ENCODE measurements at regions not wholly inside any gene's neighbourhood (a gene's known extent, or its start where the extent isn't known, plus 50 kb on each side); places are given as distances from the start of the nearest gene placed in this dataset.

DNA sequence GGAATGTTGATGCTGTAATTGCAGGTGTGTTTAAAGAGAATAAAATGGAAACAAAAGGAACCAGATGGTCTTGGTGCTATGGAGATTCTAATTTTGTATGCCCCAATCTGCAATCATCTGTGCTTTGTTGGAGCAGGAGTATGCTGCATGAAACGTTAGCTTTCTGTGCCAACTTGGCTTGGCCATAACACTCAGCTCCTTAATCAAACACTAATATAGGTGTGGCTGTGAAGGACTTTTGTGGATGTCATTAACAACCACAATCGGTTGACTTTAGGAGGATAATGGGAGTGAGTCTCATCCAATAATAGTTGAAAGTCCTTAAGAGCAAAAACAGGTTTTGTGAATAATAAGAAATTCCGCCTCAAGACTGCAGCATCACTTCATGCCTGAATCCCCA is 399.2 kb downstream of the NLGN4X start:
- DNase-seq = no peak
- ATAC-seq (replicated peaks) = no peak
- Mint-ChIP-seq H3K4me3 (no peak overlapping the region), H3K27ac (no peak overlapping the region), H3K36me3 (no peaks in the 10 kb centered on the region), H3K4me1 (no peaks in the 10 kb centered on the region), H3K9me3 (peaks cover 0 to 4% of the 10 kb centered on the region in 2 donors), H3K27me3 (no peaks in the 10 kb centered on the region)

DNA sequence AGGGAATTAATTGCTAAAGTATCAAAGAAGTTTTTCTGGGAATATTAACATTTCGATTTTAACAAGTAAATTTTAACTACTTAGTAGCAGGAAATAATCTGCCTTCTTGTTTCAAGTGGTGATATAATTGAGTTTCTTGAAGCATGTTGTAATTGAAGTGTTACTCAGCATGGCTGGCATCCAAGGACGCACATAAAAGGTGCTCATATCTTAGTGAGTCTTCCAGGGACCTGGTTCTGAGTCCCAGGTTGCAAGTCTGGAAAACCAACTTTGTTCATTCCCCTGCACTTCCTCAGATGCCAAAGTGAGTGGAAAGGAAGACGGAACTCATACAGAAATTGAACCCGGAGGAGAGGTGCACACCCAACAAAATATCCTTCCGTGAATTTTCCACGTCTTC is 399.6 kb downstream of the NLGN4X start:
- Mint-ChIP-seq H3K4me3 (no peak overlapping the region), H3K36me3 (no peaks in the 10 kb centered on the region), H3K4me1 (no peaks in the 10 kb centered on the region), H3K27ac (no peak overlapping the region), H3K9me3 (peaks cover 0 to 4% of the 10 kb centered on the region in 2 donors), H3K27me3 (no peaks in the 10 kb centered on the region)
- ATAC-seq (replicated peaks) (no peak), DNase-seq (no peak)

DNA sequence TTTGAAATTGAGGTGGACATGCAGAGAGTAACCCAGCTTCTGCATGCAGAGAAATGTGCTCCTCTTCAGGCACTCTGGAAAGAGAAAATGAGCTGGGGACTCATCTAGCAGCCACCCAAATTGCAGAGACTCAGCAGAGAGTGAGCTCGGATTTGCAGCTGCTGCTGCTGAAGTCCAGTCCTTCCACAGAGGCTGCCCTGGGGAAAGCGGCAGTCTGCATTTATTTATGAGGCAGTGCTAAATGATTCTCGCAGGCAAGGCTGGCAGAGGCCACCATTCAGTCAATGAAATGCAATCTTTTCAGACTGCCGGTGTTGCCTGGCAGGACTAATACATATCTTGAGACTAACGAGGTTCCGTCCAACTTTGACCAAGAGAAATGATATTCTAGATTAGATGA is 404.8 kb downstream of the NLGN4X start:
- H3K27ac Mint-ChIP-seq = no peak overlapping the region
- H3K36me3 Mint-ChIP-seq = no peaks in the 10 kb centered on the region
- H3K4me1 Mint-ChIP-seq = no peaks in the 10 kb centered on the region
- H3K27me3 Mint-ChIP-seq = no peaks in the 10 kb centered on the region
- H3K9me3 Mint-ChIP-seq = peaks cover 0 to 3% of the 10 kb centered on the region in 2 donors
- H3K4me3 Mint-ChIP-seq = no peak overlapping the region
- ATAC-seq (replicated peaks) = no peak
- DNase-seq = no peak

DNA sequence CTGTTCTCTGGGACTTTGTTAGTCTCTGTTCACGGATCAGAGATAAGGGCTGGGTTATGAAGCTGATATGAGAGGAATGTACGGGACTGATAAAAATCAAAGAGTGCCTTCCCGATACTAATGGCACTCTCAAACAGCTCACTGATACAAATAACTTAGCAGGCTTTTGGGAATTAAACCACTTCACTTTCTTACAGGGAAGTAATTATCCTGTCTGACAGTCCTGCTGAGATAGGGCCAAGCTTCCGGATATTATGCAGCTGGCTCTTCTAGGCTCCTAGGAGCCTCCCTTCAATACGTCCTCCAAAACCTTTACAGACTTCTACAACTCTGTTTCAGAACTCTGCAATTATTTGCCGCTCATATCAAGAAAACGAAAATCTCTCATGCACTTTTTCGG is 418.0 kb downstream of the NLGN4X start:
- no peaks in the 10 kb centered on the region for H3K27me3 Mint-ChIP-seq
- no peak overlapping the region for H3K4me3 Mint-ChIP-seq
- no peak overlapping the region for H3K27ac Mint-ChIP-seq
- no peak for DNase-seq
- ATAC-seq (replicated peaks) = no peak
- no peaks in the 10 kb centered on the region for H3K4me1 Mint-ChIP-seq
- peaks cover 0 to 1% of the 10 kb centered on the region in 2 donors for H3K9me3 Mint-ChIP-seq
- H3K36me3 Mint-ChIP-seq = no peaks in the 10 kb centered on the region

DNA sequence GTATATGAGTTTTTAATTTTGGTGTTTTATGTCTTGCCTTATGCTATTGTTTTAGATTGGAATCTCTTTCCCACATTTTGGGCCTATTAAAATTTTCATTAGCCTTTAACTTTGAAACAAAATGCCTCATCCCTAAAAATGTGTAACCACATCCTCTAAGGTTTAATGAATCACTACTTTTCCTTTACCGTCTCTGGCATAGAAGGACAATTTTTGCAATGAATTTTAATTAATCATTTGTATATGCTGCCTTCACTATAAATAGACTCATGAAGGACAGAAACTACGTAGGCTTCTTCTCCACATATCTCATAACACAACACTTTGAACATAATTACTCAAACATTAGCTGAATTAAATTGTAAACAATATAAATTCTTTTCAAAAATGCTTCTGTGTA is 421.5 kb downstream of the NLGN4X start:
- no peak for ATAC-seq (replicated peaks)
- Mint-ChIP-seq H3K4me3 (no peak overlapping the region), H3K9me3 (peaks cover 0 to 14% of the 10 kb centered on the region in 2 donors), H3K4me1 (no peaks in the 10 kb centered on the region), H3K27me3 (no peaks in the 10 kb centered on the region), H3K27ac (no peak overlapping the region), H3K36me3 (no peaks in the 10 kb centered on the region)
- DNase-seq = no peak

DNA sequence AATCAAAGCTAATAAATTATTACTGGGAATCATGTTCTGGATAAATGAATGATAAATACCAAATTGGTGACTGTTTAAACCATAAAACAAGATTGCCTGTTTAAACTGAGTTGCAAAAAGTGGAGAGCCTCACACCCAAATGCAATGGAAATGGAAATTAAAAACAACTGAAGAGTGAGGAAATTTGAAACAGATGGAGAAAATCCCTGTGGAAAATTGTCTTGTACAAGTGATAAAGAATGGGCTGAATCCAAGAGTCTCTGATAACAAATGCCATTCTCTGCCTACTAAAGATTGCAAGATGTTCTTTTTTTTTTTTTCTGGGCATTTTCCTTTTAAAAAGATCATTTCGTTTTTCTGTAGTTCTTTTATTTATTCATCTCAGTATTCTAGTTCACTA is 426.3 kb downstream of the NLGN4X start:
- H3K27ac Mint-ChIP-seq = no peak overlapping the region
- peaks cover 0 to 17% of the 10 kb centered on the region in 2 donors for H3K9me3 Mint-ChIP-seq
- H3K4me1 Mint-ChIP-seq = no peaks in the 10 kb centered on the region
- H3K27me3 Mint-ChIP-seq = no peaks in the 10 kb centered on the region
- DNase-seq (no peak), ATAC-seq (replicated peaks) (no peak)
- no peak overlapping the region for H3K4me3 Mint-ChIP-seq
- H3K36me3 Mint-ChIP-seq = no peaks in the 10 kb centered on the region

DNA sequence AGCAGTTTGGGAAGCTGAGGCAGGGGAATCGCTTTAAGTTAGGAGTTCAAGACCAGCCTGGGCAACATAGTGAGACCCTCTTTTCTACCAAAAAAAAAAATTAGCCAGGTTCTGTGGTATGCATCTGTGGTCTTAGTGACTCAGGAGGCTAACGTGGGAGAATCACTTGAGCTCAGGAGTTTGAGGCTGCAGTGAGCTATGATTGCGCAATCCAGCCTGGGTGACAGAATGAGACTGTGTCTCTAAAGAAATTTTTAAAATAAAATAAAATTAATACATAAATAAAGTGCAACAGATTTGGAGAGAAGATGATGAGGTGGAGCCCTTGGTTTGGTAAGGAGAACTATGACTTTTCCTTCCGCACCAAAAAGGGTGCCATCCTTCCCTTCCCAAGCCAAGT is 436.9 kb downstream of the NLGN4X start:
- H3K27ac Mint-ChIP-seq = no peak overlapping the region
- DNase-seq = no peak
- ATAC-seq (replicated peaks) = no peak
- H3K27me3 Mint-ChIP-seq = no peaks in the 10 kb centered on the region
- H3K4me1 Mint-ChIP-seq = no peaks in the 10 kb centered on the region
- H3K9me3 Mint-ChIP-seq = peaks cover 3 to 9% of the 10 kb centered on the region in 2 donors
- H3K36me3 Mint-ChIP-seq = no peaks in the 10 kb centered on the region
- H3K4me3 Mint-ChIP-seq = no peak overlapping the region

DNA sequence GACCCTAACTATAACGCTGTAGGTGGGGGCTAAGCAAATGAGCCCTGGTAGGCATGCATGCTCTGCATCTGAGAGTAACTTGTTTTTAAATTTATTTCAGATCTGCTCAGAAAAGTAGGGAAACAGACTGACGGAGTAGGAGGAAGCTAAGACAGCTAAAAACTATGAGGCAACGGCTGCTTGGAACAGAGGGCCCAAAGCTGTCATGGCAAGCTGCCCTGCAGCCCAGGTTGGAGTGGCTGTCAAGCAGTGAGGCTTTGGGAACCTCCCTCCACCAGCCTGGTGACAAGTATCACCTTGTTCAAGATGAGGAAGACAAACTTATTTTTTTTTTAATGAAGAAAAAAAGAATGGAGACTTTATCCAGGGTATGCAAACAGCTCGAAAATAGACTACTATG is 439.8 kb downstream of the NLGN4X start:
- no peak for ATAC-seq (replicated peaks)
- peaks cover 2 to 9% of the 10 kb centered on the region in 2 donors for H3K9me3 Mint-ChIP-seq

DNA sequence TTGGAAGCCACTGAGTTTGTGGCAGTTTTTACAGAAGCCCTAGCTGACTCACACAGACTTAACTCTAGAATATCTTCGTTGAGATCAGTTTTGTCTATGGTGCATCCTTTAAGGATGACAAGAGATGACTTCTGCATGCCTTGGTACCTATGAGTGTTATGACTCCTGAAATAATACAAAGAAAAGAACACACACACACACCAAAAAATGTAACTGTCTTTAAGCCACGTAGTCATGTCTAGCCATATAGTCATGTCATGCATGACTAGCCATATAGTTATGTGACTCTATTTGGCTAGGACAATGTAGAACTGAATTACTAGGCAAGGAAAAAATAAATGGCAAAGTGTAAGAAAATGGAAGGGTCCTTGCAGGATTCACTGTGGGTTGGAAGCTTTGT is 447.8 kb downstream of the NLGN4X start:
- Mint-ChIP-seq H3K27ac (no peak overlapping the region), H3K36me3 (no peaks in the 10 kb centered on the region), H3K27me3 (no peaks in the 10 kb centered on the region), H3K4me3 (no peak overlapping the region), H3K4me1 (no peaks in the 10 kb centered on the region), H3K9me3 (peaks cover 7 to 12% of the 10 kb centered on the region in 2 donors)
- ATAC-seq (replicated peaks) (no peak), DNase-seq (no peak)

More for the DNA sequence above, 439.8 kb downstream of the NLGN4X start:
- Mint-ChIP-seq H3K27me3 (no peaks in the 10 kb centered on the region), H3K27ac (no peak overlapping the region), H3K4me1 (no peaks in the 10 kb centered on the region), H3K4me3 (no peak overlapping the region), H3K36me3 (no peaks in the 10 kb centered on the region)
- DNase-seq = no peak

DNA sequence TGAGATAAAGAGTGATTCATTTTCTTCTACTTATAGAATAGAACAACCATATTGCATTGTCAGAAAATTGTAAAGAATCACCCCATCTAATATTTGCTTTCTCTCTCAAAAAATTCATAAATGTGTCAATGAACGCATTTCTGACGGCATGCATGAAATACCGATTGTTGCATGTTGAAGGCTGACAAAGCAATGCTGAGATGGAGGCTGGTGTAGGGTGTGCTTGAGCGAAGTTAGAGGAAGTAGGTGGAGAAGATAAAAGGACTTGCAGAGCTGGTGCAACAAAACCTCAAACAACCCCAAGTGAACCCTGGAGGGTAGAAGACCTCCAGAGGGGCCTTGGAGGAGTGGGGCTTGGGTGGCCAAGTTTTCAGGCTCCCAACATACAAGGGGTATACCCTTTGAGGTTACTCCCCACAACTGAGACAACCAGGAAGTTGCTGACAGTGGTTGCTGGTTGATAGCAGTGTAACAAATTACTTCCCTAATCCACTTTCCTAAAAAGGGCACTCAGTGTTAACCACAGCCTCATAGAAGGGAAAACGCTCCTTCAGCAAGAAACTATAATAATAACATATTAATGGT is 452.7 kb downstream of the NLGN4X start:
- Mint-ChIP-seq H3K27me3 (no peaks in the 10 kb centered on the region), H3K9me3 (peaks cover 8 to 15% of the 10 kb centered on the region in 2 donors), H3K36me3 (no peaks in the 10 kb centered on the region), H3K27ac (no peak overlapping the region), H3K4me3 (no peak overlapping the region), H3K4me1 (no peaks in the 10 kb centered on the region)
- no peak for ATAC-seq (replicated peaks)
- DNase-seq = no peak

DNA sequence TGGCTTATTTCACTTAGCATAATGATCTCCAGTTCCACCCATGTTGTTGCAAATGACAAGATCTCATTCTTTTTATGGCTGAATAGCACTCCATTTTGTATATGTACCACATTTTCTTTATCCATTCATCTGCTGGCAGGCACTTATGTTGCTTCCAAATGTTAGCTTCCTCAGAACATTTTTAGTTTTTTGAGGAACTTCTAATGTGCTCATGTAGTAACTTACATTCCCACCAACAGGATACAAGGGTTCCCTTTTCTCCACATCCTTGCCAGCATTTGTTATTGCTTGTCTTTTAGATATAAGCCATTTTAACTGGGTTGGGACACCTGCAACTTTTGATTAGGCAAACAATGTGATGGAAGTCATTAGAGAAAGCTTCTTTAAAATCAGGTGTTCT is 454.2 kb downstream of the NLGN4X start:
- DNase-seq (no peak), ATAC-seq (replicated peaks) (no peak)
- H3K27ac Mint-ChIP-seq = no peak overlapping the region
- no peak overlapping the region for H3K4me3 Mint-ChIP-seq
- no peaks in the 10 kb centered on the region for H3K4me1 Mint-ChIP-seq
- H3K36me3 Mint-ChIP-seq = no peaks in the 10 kb centered on the region
- H3K27me3 Mint-ChIP-seq = no peaks in the 10 kb centered on the region
- H3K9me3 Mint-ChIP-seq = peaks cover 8 to 15% of the 10 kb centered on the region in 2 donors

DNA sequence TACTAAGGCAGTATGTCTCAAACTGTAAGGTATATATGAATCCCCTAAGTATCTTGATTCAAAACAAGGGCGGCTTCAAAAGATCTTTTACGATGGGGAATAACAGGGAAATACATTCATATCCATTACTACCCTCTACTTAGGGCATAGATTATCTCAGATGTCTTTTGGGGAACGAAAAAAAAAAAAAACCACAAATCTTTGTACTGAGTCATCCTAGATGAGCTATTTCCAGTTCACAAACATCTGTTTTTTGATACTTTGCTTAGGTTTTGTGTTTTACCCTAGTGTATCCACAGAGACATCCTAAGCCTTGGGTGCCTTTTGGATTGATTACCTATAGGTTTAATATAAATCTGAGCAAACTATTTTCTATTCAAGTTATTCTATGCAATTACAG is 457.2 kb downstream of the NLGN4X start:
- Mint-ChIP-seq H3K27me3 (no peaks in the 10 kb centered on the region), H3K36me3 (no peaks in the 10 kb centered on the region), H3K27ac (no peak overlapping the region), H3K9me3 (peaks cover 2 to 3% of the 10 kb centered on the region in 2 donors), H3K4me3 (no peak overlapping the region), H3K4me1 (no peaks in the 10 kb centered on the region)
- ATAC-seq (replicated peaks) (no peak), DNase-seq (no peak)

DNA sequence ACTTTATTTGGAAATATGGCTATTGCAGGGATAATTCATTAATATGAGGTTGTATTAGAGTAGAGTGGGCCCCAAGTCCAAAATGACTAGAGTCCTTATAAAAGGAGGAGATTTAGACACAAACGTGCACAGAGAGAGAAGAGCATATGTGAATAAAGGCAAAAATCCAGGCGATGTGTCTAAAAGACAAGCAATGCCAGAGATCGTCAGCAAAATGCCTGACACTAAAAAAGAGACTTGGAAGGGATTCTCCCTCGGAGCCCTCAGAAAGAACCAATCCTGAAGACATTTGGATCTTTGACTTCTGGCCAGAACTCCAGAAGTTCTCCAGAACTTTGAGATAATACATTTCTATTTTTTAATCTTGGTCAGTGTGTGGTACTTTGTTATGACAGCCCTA is 472.1 kb downstream of the NLGN4X start:
- Mint-ChIP-seq H3K4me3 (no peak overlapping the region), H3K27me3 (no peaks in the 10 kb centered on the region), H3K9me3 (peaks cover 1 to 14% of the 10 kb centered on the region in 2 donors), H3K4me1 (no peaks in the 10 kb centered on the region), H3K27ac (no peak overlapping the region), H3K36me3 (no peaks in the 10 kb centered on the region)
- ATAC-seq (replicated peaks) (no peak), DNase-seq (no peak)

DNA sequence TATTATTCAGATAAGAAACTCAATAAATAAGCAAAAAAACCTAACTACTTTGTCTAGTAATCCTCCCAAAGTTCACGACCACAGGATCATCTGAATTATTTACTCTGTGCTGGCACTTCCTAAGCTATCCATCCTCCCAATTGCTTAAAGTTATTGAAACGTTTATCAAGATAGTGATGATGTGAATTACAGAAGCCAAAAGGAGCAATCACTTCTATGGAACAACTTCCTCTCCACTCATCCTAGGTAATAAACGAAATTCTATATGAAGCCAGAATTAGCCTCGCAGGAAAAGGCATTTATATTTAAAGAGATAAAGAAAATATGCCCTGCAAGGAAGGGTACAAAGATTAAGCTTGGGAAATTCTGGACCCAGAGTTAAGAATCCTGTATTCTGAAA is 475.4 kb downstream of the NLGN4X start:
- no peak overlapping the region for H3K27ac Mint-ChIP-seq

DNA sequence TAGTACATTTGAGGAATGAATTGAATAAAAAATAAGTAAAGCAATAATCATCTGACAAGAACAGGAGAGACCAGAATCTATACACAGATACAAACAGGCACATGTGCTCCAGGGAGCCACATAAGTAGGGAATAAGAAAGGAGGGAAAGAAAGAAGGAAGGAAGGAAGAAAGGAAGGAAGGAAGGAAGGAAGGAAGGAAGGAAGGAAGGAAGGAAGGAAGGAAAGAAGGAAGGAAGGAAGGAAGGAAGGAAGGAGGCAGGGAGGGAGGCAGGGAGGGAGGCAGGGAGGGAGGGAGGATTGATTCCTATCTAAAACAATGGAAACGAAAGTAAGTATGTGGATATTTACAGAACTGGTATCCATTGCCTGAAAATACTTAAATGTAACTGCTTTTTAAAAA is 475.8 kb downstream of the NLGN4X start:
- DNase-seq (no peak), ATAC-seq (replicated peaks) (no peak)
- Mint-ChIP-seq H3K27me3 (no peaks in the 10 kb centered on the region), H3K4me3 (no peak overlapping the region), H3K4me1 (no peaks in the 10 kb centered on the region), H3K36me3 (no peaks in the 10 kb centered on the region), H3K9me3 (peaks cover 1 to 8% of the 10 kb centered on the region in 2 donors), H3K27ac (no peak overlapping the region)

More for the DNA sequence above, 475.4 kb downstream of the NLGN4X start:
- peaks cover 1 to 8% of the 10 kb centered on the region in 2 donors for H3K9me3 Mint-ChIP-seq
- no peak for DNase-seq
- H3K4me3 Mint-ChIP-seq = no peak overlapping the region
- H3K4me1 Mint-ChIP-seq = no peaks in the 10 kb centered on the region
- no peaks in the 10 kb centered on the region for H3K36me3 Mint-ChIP-seq
- no peak for ATAC-seq (replicated peaks)
- no peaks in the 10 kb centered on the region for H3K27me3 Mint-ChIP-seq
